NCI-H82 treated with DMSO at 0.1 percent for 48 hours (cell line): ENCODE measurements at regions not wholly inside any gene's neighbourhood (a gene's known extent, or its start where the extent isn't known, plus 50 kb on each side); places are given as distances from the start of the nearest gene placed in this dataset.

ENCODE experiments used
- DNase-seq: peaks from one replicate; lab custom pipeline; 2025; ENCODE audit not compliant: unreplicated experiment; lab: John Stamatoyannopoulos, UW

- DNase-seq: no peak
Observed at GRCh38 chr13:104355041-104355670, 1288.9 kb upstream of the SLC10A2 start.

- DNase-seq: no peak
Observed at GRCh38 chr13:104327211-104327610, 1261.0 kb upstream of the SLC10A2 start.

GRCh38 chr13:104326523-104326922 is 1260.3 kb upstream of the SLC10A2 start:
- no peak for DNase-seq

GRCh38 chr13:104321756-104322155 is 1255.5 kb upstream of the SLC10A2 start:
- DNase-seq: peak; percentile 90

- no peak for DNase-seq
Observed at GRCh38 chr13:104320446-104320845, 1254.2 kb upstream of the SLC10A2 start.

- DNase-seq: peak; percentile 29
Observed at GRCh38 chr13:104318121-104318520, 1251.9 kb upstream of the SLC10A2 start.

GRCh38 chr13:104315606-104316005 is 1249.4 kb upstream of the SLC10A2 start:
- DNase-seq: no peak

- no peak for DNase-seq
Observed at GRCh38 chr13:104314926-104315535, 1248.8 kb upstream of the SLC10A2 start.

- no peak for DNase-seq
Observed at GRCh38 chr13:104314321-104314720, 1248.1 kb upstream of the SLC10A2 start.

GRCh38 chr13:104310861-104311260 is 1244.6 kb upstream of the SLC10A2 start:
- DNase-seq: no peak

GRCh38 chr13:104309431-104309830 is 1243.2 kb upstream of the SLC10A2 start:
- DNase-seq: no peak

GRCh38 chr13:104301171-104301975 is 1235.2 kb upstream of the SLC10A2 start:
- peak; percentile 98 for DNase-seq

- DNase-seq: no peak
Observed at GRCh38 chr13:104297075-104297474, 1230.9 kb upstream of the SLC10A2 start.

GRCh38 chr13:104296286-104296685 is 1230.1 kb upstream of the SLC10A2 start:
- DNase-seq: no peak

- peak; percentile 86 for DNase-seq
Observed at GRCh38 chr13:104295537-104295936, 1229.3 kb upstream of the SLC10A2 start.

GRCh38 chr13:104289400-104289799 is 1223.2 kb upstream of the SLC10A2 start:
- no peak for DNase-seq

- no peak for DNase-seq
Observed at GRCh38 chr13:104288496-104288895, 1222.3 kb upstream of the SLC10A2 start.

- no peak for DNase-seq
Observed at GRCh38 chr13:104286566-104287290, 1220.5 kb upstream of the SLC10A2 start.

GRCh38 chr13:104281910-104282309 is 1215.7 kb upstream of the SLC10A2 start:
- DNase-seq: no peak

- no peak for DNase-seq
Observed at GRCh38 chr13:104270731-104271130, 1204.5 kb upstream of the SLC10A2 start.

GRCh38 chr13:104267206-104267811 is 1201.1 kb upstream of the SLC10A2 start:
- DNase-seq: no peak
